ENCODE measurements at regions not wholly inside any gene's neighbourhood (a gene's known extent, or its start where the extent isn't known, plus 50 kb on each side); places are given as distances from the start of the nearest gene placed in this dataset.

GRCh38 chrX:20363275-20363674 is 96.6 kb upstream of the RPS6KA3 start:
- no peaks in the 10 kb centered on the region for H3K27me3 Mint-ChIP-seq (ENCODE audit: unreplicated experiment)
- H3K27ac Mint-ChIP-seq (ENCODE audit: unreplicated experiment) = no peak overlapping the region
- H3K9me3 Mint-ChIP-seq (ENCODE audit: unreplicated experiment) = no peaks in the 10 kb centered on the region
- no peak for DNase-seq
- peaks cover 4% of the 10 kb centered on the region for H3K4me1 Mint-ChIP-seq (ENCODE audit: low read depth, unreplicated experiment)
- TF ChIP-seq CTCF (IDR thresholded peaks at IDR 0.05; ENCODE audit: partially characterized antibody, unreplicated experiment) = no peak
- H3K36me3 Mint-ChIP-seq (ENCODE audit: unreplicated experiment) = no peaks in the 10 kb centered on the region
- H3K4me3 Mint-ChIP-seq (ENCODE audit: unreplicated experiment) = no peak overlapping the region

DNA sequence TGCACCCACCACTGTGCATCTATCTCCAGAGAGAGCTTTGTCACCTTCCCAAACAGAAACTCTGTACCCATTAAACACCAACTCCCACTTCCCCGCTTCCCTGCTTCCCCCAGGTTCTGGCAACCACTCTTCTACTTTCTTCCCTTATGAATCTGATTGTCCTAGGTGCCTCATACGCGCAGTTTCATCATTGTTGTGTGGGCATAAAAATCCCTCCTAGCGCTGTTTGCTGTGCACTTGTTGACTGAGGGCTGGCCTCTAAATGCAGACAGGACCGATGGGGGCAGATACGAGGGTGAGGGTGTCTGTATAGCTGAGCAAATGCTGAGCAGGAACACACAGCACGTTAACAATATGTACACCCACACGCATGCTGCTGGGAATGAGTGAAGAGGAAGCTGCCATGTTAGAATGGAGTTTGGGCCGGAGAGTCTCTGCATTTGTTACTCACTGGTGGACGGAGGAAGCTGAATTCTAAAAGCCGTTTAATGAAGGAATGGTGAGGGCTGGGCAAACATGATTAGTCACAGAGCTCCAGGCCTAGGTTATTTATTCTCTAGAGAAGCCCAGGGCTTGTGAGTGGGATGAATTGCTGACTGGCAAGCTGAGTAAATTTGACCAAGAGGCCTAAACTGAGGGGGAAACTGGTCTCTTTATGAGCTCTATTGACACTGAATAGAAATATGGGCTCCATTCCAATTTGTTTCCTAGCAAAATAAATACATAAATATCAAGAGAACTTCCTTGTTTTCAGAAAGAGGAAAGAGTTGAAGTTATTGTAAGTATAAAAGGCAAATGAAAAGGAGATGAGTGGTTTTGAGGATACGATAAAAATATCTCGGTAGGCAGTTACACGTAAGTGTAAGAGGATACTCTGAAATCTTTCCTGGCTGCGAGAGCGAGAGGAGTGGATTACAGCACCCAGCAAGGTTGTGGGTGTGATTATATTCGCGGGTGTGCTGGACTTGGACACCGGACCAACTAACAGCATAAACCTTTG is 95.9 kb upstream of the RPS6KA3 start:
- H3K4me3 Mint-ChIP-seq (ENCODE audit: unreplicated experiment) = no peak overlapping the region
- peaks cover 4% of the 10 kb centered on the region for H3K4me1 Mint-ChIP-seq (ENCODE audit: low read depth, unreplicated experiment)
- no peak for TF ChIP-seq CTCF (IDR thresholded peaks at IDR 0.05; ENCODE audit: partially characterized antibody, unreplicated experiment)
- DNase-seq = no peak
- H3K27ac Mint-ChIP-seq (ENCODE audit: unreplicated experiment) = no peak overlapping the region
- no peaks in the 10 kb centered on the region for H3K36me3 Mint-ChIP-seq (ENCODE audit: unreplicated experiment)
- no peaks in the 10 kb centered on the region for H3K27me3 Mint-ChIP-seq (ENCODE audit: unreplicated experiment)
- H3K9me3 Mint-ChIP-seq (ENCODE audit: unreplicated experiment) = no peaks in the 10 kb centered on the region

DNA sequence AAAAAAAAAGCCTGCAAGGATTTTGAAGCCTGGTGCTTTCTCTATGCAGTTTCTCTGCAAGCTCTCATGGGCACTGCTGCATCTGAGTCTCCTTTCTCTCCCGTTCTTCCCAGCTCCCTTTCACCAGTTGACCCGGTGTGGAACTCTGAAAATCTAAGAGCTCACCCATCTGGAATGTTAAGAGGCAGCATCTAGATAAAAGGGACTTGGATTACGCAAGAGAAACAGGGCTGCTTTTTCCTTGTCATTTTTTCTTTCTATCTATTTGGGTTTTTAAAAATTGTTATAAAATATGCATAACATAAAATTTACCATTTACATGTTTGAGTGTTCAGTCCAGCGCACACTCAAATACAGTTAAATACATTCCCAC is 95.2 kb upstream of the RPS6KA3 start:
- Mint-ChIP-seq H3K36me3 (ENCODE audit: unreplicated experiment) (no peaks in the 10 kb centered on the region), H3K4me1 (ENCODE audit: low read depth, unreplicated experiment) (peaks cover 4% of the 10 kb centered on the region), H3K9me3 (ENCODE audit: unreplicated experiment) (no peaks in the 10 kb centered on the region), H3K4me3 (ENCODE audit: unreplicated experiment) (no peak overlapping the region), H3K27ac (ENCODE audit: unreplicated experiment) (no peak overlapping the region), H3K27me3 (ENCODE audit: unreplicated experiment) (no peaks in the 10 kb centered on the region)
- DNase-seq = no peak
- no peak for TF ChIP-seq CTCF (IDR thresholded peaks at IDR 0.05; ENCODE audit: partially characterized antibody, unreplicated experiment)

GRCh38 chrX:20361081-20361889 is 94.6 kb upstream of the RPS6KA3 start:
- no peak for TF ChIP-seq CTCF (IDR thresholded peaks at IDR 0.05; ENCODE audit: partially characterized antibody, unreplicated experiment)
- Mint-ChIP-seq H3K27ac (ENCODE audit: unreplicated experiment) (no peak overlapping the region), H3K36me3 (ENCODE audit: unreplicated experiment) (no peaks in the 10 kb centered on the region), H3K4me3 (ENCODE audit: unreplicated experiment) (no peak overlapping the region), H3K9me3 (ENCODE audit: unreplicated experiment) (no peaks in the 10 kb centered on the region), H3K27me3 (ENCODE audit: unreplicated experiment) (no peaks in the 10 kb centered on the region), H3K4me1 (ENCODE audit: low read depth, unreplicated experiment) (peaks cover 4% of the 10 kb centered on the region)
- no peak for DNase-seq
